HEK293 (cell line): ENCODE measurements at regions not wholly inside any gene's neighbourhood (a gene's known extent, or its start where the extent isn't known, plus 50 kb on each side); places are given as distances from the start of the nearest gene placed in this dataset.

ENCODE experiments used
- PBX3 ChIP-seq: sonication (generic); formaldehyde crosslinking; IDR thresholded peaks from 2 replicates; pipeline ENCODE4 v1.8.1; 2022; ENCODE audit warnings: mild to moderate bottlenecking, moderate library complexity, missing genetic modification reagents
- SETDB1 ChIP-seq: IDR thresholded peaks from one replicate; pipeline ENCODE4 v1.6.1; 2017; ENCODE audit warnings: mild to moderate bottlenecking, low read length, moderate library complexity, mixed read lengths; ENCODE audit not compliant: insufficient read length
- ZBTB17 ChIP-seq: fragments of 450-650 bp; formaldehyde crosslinking; IDR thresholded peaks from 2 replicates; pipeline ENCODE4 v1.5.1; 2016; ENCODE audit warnings: missing biosample characterization, missing genetic modification characterization
- ZBTB26 ChIP-seq: fragments of 450-650 bp; formaldehyde crosslinking; optimal IDR thresholded peaks from 2 replicates; pipeline ENCODE3; 2016; ENCODE audit warnings: missing biosample characterization, mild to moderate bottlenecking, missing genetic modification characterization
- ZFP37 ChIP-seq: fragments of 450-650 bp; formaldehyde crosslinking; IDR thresholded peaks from 2 replicates; pipeline ENCODE4 v1.5.1; 2016; ENCODE audit warnings: missing biosample characterization, missing genetic modification characterization
- ZIC2 ChIP-seq: fragments of 450-650 bp; formaldehyde crosslinking; IDR thresholded peaks from 2 replicates; pipeline ENCODE4 v1.5.1; 2016; ENCODE audit warnings: missing biosample characterization, missing genetic modification characterization
- ZNF341 ChIP-seq: fragments of 450-650 bp; formaldehyde crosslinking; IDR thresholded peaks from 2 replicates; pipeline ENCODE4; 2016; ENCODE audit warnings: low read depth, missing biosample characterization, missing genetic modification characterization
- ZNF561 ChIP-seq: fragments of 450-650 bp; IDR thresholded peaks from 2 replicates; pipeline ENCODE4 v1.5.1; 2018; ENCODE audit warnings: missing biosample characterization, missing genetic modification characterization, borderline replicate concordance

- TF ChIP-seq ZIC2 (tag by site-specific recombination) = no peak
- no peak for TF ChIP-seq ZFP37 (tag by site-specific recombination)
- no peak for TF ChIP-seq PBX3 (CRISPR knock-in tag)
- no peak for TF ChIP-seq ZNF561 (tag by site-specific recombination)
- no peak for TF ChIP-seq ZNF341 (tag by site-specific recombination)
- no peak for TF ChIP-seq ZBTB17 (tag by site-specific recombination)
- no peak for TF ChIP-seq SETDB1
- TF ChIP-seq ZBTB26 (tag by site-specific recombination) = no peak
Measured at GRCh38 chr12:124136796-124137195, 158.1 kb upstream of the RFLNA start.
